Lung (tissue), 11 donors: ENCODE measurements at regions not wholly inside any gene's neighbourhood (a gene's known extent, or its start where the extent isn't known, plus 50 kb on each side); places are given as distances from the start of the nearest gene placed in this dataset.

Source experiments
- ATAC-seq: fragments of 200-7000 bp; cut with Tn5 transposase; one replicate; pipeline ENCODE4 v1.9.1; 2020; ENCODE audit warnings: moderate number of reproducible peaks; ENCODE audit not compliant: insufficient read depth, low FRiP score
- DNase-seq, 3 donors: peaks; one replicate each; pipeline ENCODE4 v3.0.0-alpha.2; 2013 to 2017
- H3K27ac ChIP-seq, 2 donors: one replicate each; pipeline ENCODE4 v1.5.1; 2013; ENCODE audit warnings: mild to moderate bottlenecking in 2 of 2, moderate library complexity in 2 of 2, control low read depth in 1 of 2, inconsistent platforms in 1 of 2, low read depth in 1 of 2, low read length in 1 of 2
- H3K27me3 ChIP-seq, 3 donors: one replicate each; pipeline ENCODE4 v1.5.1; 2013; ENCODE audit warnings: low read length in 2 of 3; ENCODE audit not compliant: control insufficient read depth in 3 of 3, insufficient read depth in 3 of 3
- H3K36me3 ChIP-seq, 4 donors: one replicate each; pipeline ENCODE4 v1.5.1; 2013; ENCODE audit warnings: low read length in 4 of 4, mild to moderate bottlenecking in 1 of 4, moderate library complexity in 1 of 4; ENCODE audit not compliant: control insufficient read depth in 4 of 4, insufficient read depth in 4 of 4
- H3K4me1 ChIP-seq, 5 donors: one replicate each; pipeline ENCODE4 v1.5.1; 2013; ENCODE audit warnings: low read length in 5 of 5, mild to moderate bottlenecking in 2 of 5, moderate library complexity in 1 of 5; ENCODE audit not compliant: control insufficient read depth in 5 of 5, insufficient read depth in 5 of 5
- H3K4me3 ChIP-seq: one replicate; pipeline ENCODE4 v1.5.1; 2013; ENCODE audit warnings: mild to moderate bottlenecking, control low read depth, moderate library complexity
- H3K9ac ChIP-seq, 2 donors: one replicate each; pipeline ENCODE4 v1.5.1; 2013; ENCODE audit warnings: low read length in 2 of 2, control low read depth in 1 of 2; ENCODE audit not compliant: insufficient read depth in 1 of 2
- H3K9me3 ChIP-seq, 4 donors: one replicate each; pipeline ENCODE4 v1.5.1; 2013; ENCODE audit warnings: low read length in 3 of 4, mild to moderate bottlenecking in 1 of 4, moderate library complexity in 1 of 4; ENCODE audit not compliant: control insufficient read depth in 4 of 4, insufficient read depth in 3 of 4
- WGBS, 2 donors: extraction: QIAGEN DNeasy Blood & Tissue Kit; methylation state at CpG; one replicate each; pipeline ENCODE4 v1.1.7; 2013; 5-methylcytosine and 5-hydroxymethylcytosine counted together
- TF ChIP-seq, protein P1 (sequence below): IDR thresholded peaks from 2 replicates; pipeline ENCODE4 v1.5.1; 2012; ENCODE audit warnings: mild to moderate bottlenecking; ENCODE audit errors: control extremely low read depth, extremely low read depth
- donor health status: control.
- donor health status: control.
- donor health status: Bipolar disorder and iron deficiency.
- donor health status: healthy.
- donor health status: DM: yes; HTN: yes; CAD: no.

DNA sequence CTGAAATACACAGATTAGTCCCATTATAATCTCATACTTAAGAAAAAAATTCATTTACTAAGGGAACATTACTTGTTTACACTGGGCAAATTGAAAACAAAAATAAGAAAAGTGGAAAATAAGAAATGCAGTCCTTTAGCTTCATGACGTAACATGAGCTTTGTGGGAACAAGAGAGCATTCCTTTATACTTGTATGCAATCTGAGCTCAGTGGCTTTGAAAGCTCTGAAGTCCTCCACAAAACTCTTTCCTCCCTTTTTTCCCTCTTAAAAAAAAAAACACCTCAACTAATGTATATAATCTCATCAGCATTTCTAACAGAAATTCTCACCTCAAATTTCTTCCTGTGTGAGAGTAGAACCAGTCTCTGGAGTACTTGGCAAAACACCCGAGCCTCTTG is 76.9 kb upstream of the OTX2 start:
- 39 to 49% methylated on average over 2 of the region's 2 CpGs for WGBS, 2 donors
- Histone ChIP-seq H3K36me3 (no peaks in the 10 kb centered on the region), H3K4me1 (no peaks in the 10 kb centered on the region), H3K27ac (no peak overlapping the region), H3K27me3 (no peaks in the 10 kb centered on the region), H3K9me3 (no peaks in the 10 kb centered on the region), H3K4me3 (no peak overlapping the region), H3K9ac (no peak overlapping the region)
- DNase-seq = peak in 2 of 3 donors; percentile 31 to 61
- no peak for ATAC-seq
- TF ChIP-seq, protein P1, sequence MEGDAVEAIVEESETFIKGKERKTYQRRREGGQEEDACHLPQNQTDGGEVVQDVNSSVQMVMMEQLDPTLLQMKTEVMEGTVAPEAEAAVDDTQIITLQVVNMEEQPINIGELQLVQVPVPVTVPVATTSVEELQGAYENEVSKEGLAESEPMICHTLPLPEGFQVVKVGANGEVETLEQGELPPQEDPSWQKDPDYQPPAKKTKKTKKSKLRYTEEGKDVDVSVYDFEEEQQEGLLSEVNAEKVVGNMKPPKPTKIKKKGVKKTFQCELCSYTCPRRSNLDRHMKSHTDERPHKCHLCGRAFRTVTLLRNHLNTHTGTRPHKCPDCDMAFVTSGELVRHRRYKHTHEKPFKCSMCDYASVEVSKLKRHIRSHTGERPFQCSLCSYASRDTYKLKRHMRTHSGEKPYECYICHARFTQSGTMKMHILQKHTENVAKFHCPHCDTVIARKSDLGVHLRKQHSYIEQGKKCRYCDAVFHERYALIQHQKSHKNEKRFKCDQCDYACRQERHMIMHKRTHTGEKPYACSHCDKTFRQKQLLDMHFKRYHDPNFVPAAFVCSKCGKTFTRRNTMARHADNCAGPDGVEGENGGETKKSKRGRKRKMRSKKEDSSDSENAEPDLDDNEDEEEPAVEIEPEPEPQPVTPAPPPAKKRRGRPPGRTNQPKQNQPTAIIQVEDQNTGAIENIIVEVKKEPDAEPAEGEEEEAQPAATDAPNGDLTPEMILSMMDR = no peak

GRCh38 chr14:56886471-56887062 is 76.3 kb upstream of the OTX2 start:
- Histone ChIP-seq H3K4me3 (no peak overlapping the region), H3K4me1 (no peaks in the 10 kb centered on the region), H3K27ac (no peak overlapping the region), H3K36me3 (no peaks in the 10 kb centered on the region), H3K27me3 (no peaks in the 10 kb centered on the region), H3K9ac (no peak overlapping the region), H3K9me3 (no peaks in the 10 kb centered on the region)
- WGBS, 2 donors = 64% methylated on average over 6 of the region's 6 CpGs
- ATAC-seq = no peak
- no peak for DNase-seq
- TF ChIP-seq, protein P1 = no peak

DNA sequence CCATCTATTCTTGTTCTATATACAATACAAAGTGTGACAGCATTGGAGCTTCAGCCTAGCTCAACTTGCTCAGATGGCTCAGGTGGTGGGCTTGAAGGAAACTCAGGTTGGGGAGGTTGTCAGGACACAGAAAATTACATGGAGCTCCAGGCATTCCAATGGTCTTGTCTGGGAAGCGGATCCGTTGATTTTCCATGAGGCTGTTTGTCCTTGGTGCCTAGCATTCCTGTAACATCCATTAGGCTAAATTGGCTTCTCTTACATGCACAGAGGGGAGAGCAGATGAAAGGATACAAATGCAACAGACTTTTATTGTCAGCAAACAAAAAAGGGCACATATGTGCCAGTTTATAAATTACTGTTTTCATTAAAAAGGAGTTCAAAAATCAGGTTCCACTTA is 75.5 kb upstream of the OTX2 start:
- no peaks in the 10 kb centered on the region for H3K36me3 ChIP-seq
- H3K4me3 ChIP-seq = no peak overlapping the region
- no peaks in the 10 kb centered on the region for H3K9me3 ChIP-seq
- H3K4me1 ChIP-seq = no peaks in the 10 kb centered on the region
- no peaks in the 10 kb centered on the region for H3K27me3 ChIP-seq
- DNase-seq (no peak), ATAC-seq (no peak)
- TF ChIP-seq, protein P1 = no peak
- no peak overlapping the region for H3K27ac ChIP-seq
- H3K9ac ChIP-seq = no peak overlapping the region
- 45 to 48% methylated on average over 2 of the region's 2 CpGs for WGBS, 2 donors

- 50 to 55% methylated on average over 6 of the region's 6 CpGs for WGBS, 2 donors
Measured at GRCh38 chr14:56884617-56885016, 74.3 kb upstream of the OTX2 start.

More at GRCh38 chr14:56884617-56885016, 74.3 kb upstream of the OTX2 start:
- DNase-seq (no peak), ATAC-seq (no peak)
- Histone ChIP-seq H3K27ac (no peak overlapping the region), H3K36me3 (no peaks in the 10 kb centered on the region), H3K9ac (no peak overlapping the region), H3K4me1 (no peaks in the 10 kb centered on the region), H3K4me3 (no peak overlapping the region), H3K27me3 (no peaks in the 10 kb centered on the region), H3K9me3 (peaks cover 0 to 2% (median 0%) of the 10 kb centered on the region in 4 donors)
- TF ChIP-seq, protein P1 = no peak
